ENCODE measurements at regions not wholly inside any gene's neighbourhood (a gene's known extent, or its start where the extent isn't known, plus 50 kb on each side); places are given as distances from the start of the nearest gene placed in this dataset.
"Not testable (repeated sequence)": the region's sequence is repeated elsewhere in the genome, so short reads cannot be mapped to it uniquely, and the experiment has no call there.

GRCh38 chr7:63856466-63856865, 142.2 kb upstream of the ZNF722 start:
- ATAC-seq (ENCODE audit: poor library complexity); POLR2A ChIA-PET; H3K27ac ChIP-seq (ENCODE audit: low read depth in 1 of 2, low read length in 2 of 2); H3K4me1 ChIP-seq (ENCODE audit: insufficient read depth, low read length); H3K36me3 ChIP-seq (ENCODE audit: insufficient read depth, low read length); H3K4me1 Mint-ChIP-seq (ENCODE audit: low read depth); intact Hi-C loops (cut with DNase I, micrococcal nuclease); DNase-seq; CTCF ChIA-PET; H3K4me3 ChIP-seq (ENCODE audit: low read length); H3K4me3 Mint-ChIP-seq; H3K27me3 ChIP-seq (ENCODE audit: control insufficient read depth in 1 of 2, insufficient read depth in 2 of 2, low read length in 2 of 2); H3K27ac Mint-ChIP-seq; H3K27me3 Mint-ChIP-seq: not testable (repeated sequence)
- H3K9me3 ChIP-seq (ENCODE audit: control insufficient read depth in 1 of 2, insufficient read depth in 1 of 2, low read length in 2 of 2), result peaks cover 0 to 43% of the 10 kb centered on the region in 2 experiments
- Mint-ChIP-seq H3K36me3 (ENCODE audit: low read depth) (peaks cover 11% of the 10 kb centered on the region), H3K9me3 (peaks cover 16% of the 10 kb centered on the region)

GRCh38 chr7:63867127-63867526, 131.5 kb upstream of the ZNF722 start:
- no peaks in the 10 kb centered on the region for H3K27me3 Mint-ChIP-seq
- TF ChIP-seq CTCF (IDR thresholded peaks at IDR 0.05), result no peak
- ChIA-PET CTCF (no interaction called here), POLR2A (no interaction called here)
- no peak overlapping the region for H3K4me3 Mint-ChIP-seq
- peaks cover under 1% of the 10 kb centered on the region for H3K36me3 Mint-ChIP-seq (ENCODE audit: low read depth)
- ATAC-seq (ENCODE audit: poor library complexity), result no peak
- H3K4me1 ChIP-seq (ENCODE audit: insufficient read depth, low read length), result no peaks in the 10 kb centered on the region
- no peaks in the 10 kb centered on the region for H3K27me3 ChIP-seq (ENCODE audit: control insufficient read depth in 1 of 2, insufficient read depth in 2 of 2, low read length in 2 of 2)
- intact Hi-C loops (cut with DNase I, micrococcal nuclease), result no loop called here
- no peak overlapping the region for H3K27ac Mint-ChIP-seq
- no peaks in the 10 kb centered on the region for H3K4me1 Mint-ChIP-seq (ENCODE audit: low read depth)
- H3K27ac ChIP-seq (ENCODE audit: low read depth in 1 of 2, low read length in 2 of 2), result no peak overlapping the region
- peaks cover 13% of the 10 kb centered on the region for H3K9me3 Mint-ChIP-seq
- H3K4me3 ChIP-seq (ENCODE audit: low read length), result no peak overlapping the region
- peaks cover 19 to 22% of the 10 kb centered on the region in 2 experiments for H3K9me3 ChIP-seq (ENCODE audit: control insufficient read depth in 1 of 2, insufficient read depth in 1 of 2, low read length in 2 of 2)
- no peaks in the 10 kb centered on the region for H3K36me3 ChIP-seq (ENCODE audit: insufficient read depth, low read length)
- no peak for DNase-seq

- H3K9me3 Mint-ChIP-seq, result peaks cover 12% of the 10 kb centered on the region
Observed at GRCh38 chr7:63874242-63874641, 124.4 kb upstream of the ZNF722 start.

GRCh38 chr7:63876707-63877322, 121.8 kb upstream of the ZNF722 start:
- Mint-ChIP-seq H3K27ac (no peak overlapping the region), H3K36me3 (ENCODE audit: low read depth) (peaks cover 44% of the 10 kb centered on the region), H3K4me1 (ENCODE audit: low read depth) (no peaks in the 10 kb centered on the region), H3K9me3 (peaks cover 18% of the 10 kb centered on the region), H3K4me3 (no peak overlapping the region), H3K27me3 (no peaks in the 10 kb centered on the region)
- no peaks in the 10 kb centered on the region for H3K4me1 ChIP-seq (ENCODE audit: insufficient read depth, low read length)
- no peaks in the 10 kb centered on the region for H3K27me3 ChIP-seq (ENCODE audit: control insufficient read depth in 1 of 2, insufficient read depth in 2 of 2, low read length in 2 of 2)
- no peaks in the 10 kb centered on the region for H3K36me3 ChIP-seq (ENCODE audit: insufficient read depth, low read length)
- no peak for TF ChIP-seq CTCF (IDR thresholded peaks at IDR 0.05)
- H3K4me3 ChIP-seq (ENCODE audit: low read length), result no peak overlapping the region
- DNase-seq (no peak), ATAC-seq (ENCODE audit: poor library complexity) (no peak)
- peaks cover 26 to 66% of the 10 kb centered on the region in 2 experiments for H3K9me3 ChIP-seq (ENCODE audit: control insufficient read depth in 1 of 2, insufficient read depth in 1 of 2, low read length in 2 of 2)
- POLR2A ChIA-PET, result no interaction called here
- CTCF ChIA-PET, result no interaction called here
- no peak overlapping the region for H3K27ac ChIP-seq (ENCODE audit: low read depth in 1 of 2, low read length in 2 of 2)
- intact Hi-C loops (cut with DNase I, micrococcal nuclease), result no loop called here

More at GRCh38 chr7:63874242-63874641, 124.4 kb upstream of the ZNF722 start:
- H3K4me3 Mint-ChIP-seq; H3K27me3 ChIP-seq (ENCODE audit: control insufficient read depth in 1 of 2, insufficient read depth in 2 of 2, low read length in 2 of 2); ATAC-seq (ENCODE audit: poor library complexity); POLR2A ChIA-PET; intact Hi-C loops (cut with DNase I, micrococcal nuclease); H3K27ac ChIP-seq (ENCODE audit: low read depth in 1 of 2, low read length in 2 of 2); H3K4me1 ChIP-seq (ENCODE audit: insufficient read depth, low read length); H3K4me1 Mint-ChIP-seq (ENCODE audit: low read depth); H3K36me3 ChIP-seq (ENCODE audit: insufficient read depth, low read length); H3K27me3 Mint-ChIP-seq; CTCF ChIA-PET; DNase-seq; H3K4me3 ChIP-seq (ENCODE audit: low read length); H3K27ac Mint-ChIP-seq: not testable (repeated sequence)
- H3K9me3 ChIP-seq (ENCODE audit: control insufficient read depth in 1 of 2, insufficient read depth in 1 of 2, low read length in 2 of 2), result peaks cover 17 to 49% of the 10 kb centered on the region in 2 experiments
- peaks cover 28% of the 10 kb centered on the region for H3K36me3 Mint-ChIP-seq (ENCODE audit: low read depth)

Measured in CD4-positive, alpha-beta T cell (primary cell).